H1 (cell line): ENCODE measurements at regions not wholly inside any gene's neighbourhood (a gene's known extent, or its start where the extent isn't known, plus 50 kb on each side); places are given as distances from the start of the nearest gene placed in this dataset.

ENCODE experiments used
- ATF2 ChIP-seq: IDR thresholded peaks from 2 replicates; pipeline ENCODE4 v1.6.1; 2012; ENCODE audit warnings: low read length, inconsistent platforms
- CHD7 ChIP-seq: fragments of 300-600 bp; sonication (generic); IDR thresholded peaks from 2 replicates; pipeline ENCODE4 v1.7.1; 2012; ENCODE audit warnings: low read length, moderate library complexity, mild to moderate bottlenecking, inconsistent platforms; ENCODE audit not compliant: insufficient replicate concordance
- JUND ChIP-seq: IDR thresholded peaks from 2 replicates; pipeline ENCODE4 v1.6.1; 2011; ENCODE audit warnings: mild to moderate bottlenecking, improper control_type of control experiment, low read length
- KDM4A ChIP-seq: IDR thresholded peaks from one replicate; pipeline ENCODE4 v1.7.1; 2012; ENCODE audit warnings: low read depth, mild to moderate bottlenecking, moderate library complexity, low read length, inconsistent platforms; ENCODE audit not compliant: severe bottlenecking
- RBBP5 ChIP-seq: IDR thresholded peaks from 2 replicates; pipeline ENCODE4 v1.7.1; 2012; ENCODE audit warnings: low read depth, mild to moderate bottlenecking, inconsistent platforms, low read length, moderate library complexity, borderline replicate concordance
- SIRT6 ChIP-seq: IDR thresholded peaks from one replicate; pipeline ENCODE4 v1.7.1; 2012; ENCODE audit warnings: low read length, inconsistent platforms
- ZNF274 ChIP-seq: IDR thresholded peaks from 2 replicates; pipeline ENCODE4 v1.7.0; 2012; ENCODE audit warnings: low read length, borderline replicate concordance; ENCODE audit errors: extremely low read depth

GRCh38 chr3:187986514-187986934 lies 167.4 kb upstream of the LPP start (continued):
- no peak for TF ChIP-seq CHD7
- TF ChIP-seq JUND, result no peak
- no peak for TF ChIP-seq RBBP5
- TF ChIP-seq ZNF274, result no peak
- TF ChIP-seq ATF2, result no peak
- TF ChIP-seq KDM4A, result no peak
- no peak for TF ChIP-seq SIRT6
